Activated CD8-positive, alpha-beta memory T cell treated with anti-CD3 and anti-CD28 coated beads for 4 hours (primary cell): ENCODE measurements at regions not wholly inside any gene's neighbourhood (a gene's known extent, or its start where the extent isn't known, plus 50 kb on each side); places are given as distances from the start of the nearest gene placed in this dataset.
"Not testable (repeated sequence)": the region's sequence is repeated elsewhere in the genome, so short reads cannot be mapped to it uniquely, and the experiment has no call there.

ENCODE experiments used
- DNase-seq, 2 donors: peaks; one replicate each; pipeline ENCODE4 v3.0.0-alpha.2; 2020; ENCODE audit warnings: low read depth in 2 of 2

DNA sequence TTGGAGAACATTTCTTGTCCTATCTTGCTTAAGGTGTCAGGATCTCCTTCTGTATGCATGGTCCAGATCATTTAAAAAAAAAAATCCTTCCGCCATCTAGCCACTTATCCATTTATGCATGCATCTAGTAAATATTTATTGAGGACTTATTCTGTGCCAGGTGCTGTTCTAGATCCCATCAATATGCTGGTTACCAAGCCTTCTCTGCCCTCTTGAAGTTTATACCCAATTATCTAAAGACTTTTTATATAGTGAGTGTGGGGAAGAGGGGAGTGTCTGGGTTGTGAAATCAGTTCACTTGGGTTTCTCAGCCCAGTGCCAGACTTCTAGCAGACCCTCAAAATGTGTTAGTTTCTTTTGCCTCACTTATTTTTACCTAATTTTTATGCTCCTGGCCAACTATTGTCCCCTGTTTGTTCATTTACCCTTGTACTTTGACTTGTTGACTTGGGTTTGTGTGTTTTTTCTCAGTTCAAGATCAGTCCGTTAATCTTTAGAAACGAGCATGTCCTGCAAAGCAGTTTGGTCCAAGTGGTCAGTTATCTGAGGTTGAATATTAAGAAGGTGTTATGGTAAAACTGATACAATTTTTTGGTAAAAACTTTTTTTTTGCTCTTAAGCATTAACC is 488.9 kb downstream of the PCNX1 start:
- no peak for DNase-seq

DNA sequence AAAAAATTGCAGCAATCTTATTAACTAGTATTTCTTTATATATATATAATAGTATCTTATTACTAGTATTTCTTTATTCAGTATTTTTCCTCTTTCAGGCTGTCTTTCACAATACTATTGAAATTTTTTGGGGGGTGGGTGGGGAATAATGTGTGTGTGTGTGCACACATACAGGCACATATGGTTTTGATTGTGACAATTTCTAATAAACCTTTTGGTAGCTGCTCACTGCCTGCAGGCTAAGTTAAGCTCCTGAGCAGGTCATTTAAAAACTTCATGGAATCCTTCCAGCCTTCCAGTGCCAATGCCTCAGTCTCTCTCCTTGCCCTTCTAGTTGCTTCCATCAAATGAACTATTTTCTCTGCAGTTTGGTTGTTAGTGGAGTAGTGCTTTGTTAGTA is 490.1 kb downstream of the PCNX1 start:
- no peak for DNase-seq

DNA sequence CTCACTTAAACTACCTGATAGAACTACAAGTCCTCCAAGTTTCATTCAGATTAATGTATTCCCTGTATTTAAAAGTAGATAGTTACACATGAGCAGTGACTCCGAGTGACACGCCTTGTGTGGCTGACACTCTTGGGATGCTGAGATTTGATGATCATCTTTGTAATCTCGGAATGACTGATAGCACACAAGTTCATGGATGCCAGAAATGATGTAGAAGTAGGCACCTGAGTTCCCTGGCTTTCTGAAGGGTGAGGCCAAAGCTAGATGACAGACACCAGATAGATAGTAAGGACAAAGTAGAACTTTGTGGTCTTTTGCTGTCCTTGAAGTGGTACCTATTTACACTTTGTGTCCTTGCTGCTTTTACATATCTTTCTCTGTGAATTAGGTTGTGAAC is 491.2 kb downstream of the PCNX1 start:
- DNase-seq = no peak

DNA sequence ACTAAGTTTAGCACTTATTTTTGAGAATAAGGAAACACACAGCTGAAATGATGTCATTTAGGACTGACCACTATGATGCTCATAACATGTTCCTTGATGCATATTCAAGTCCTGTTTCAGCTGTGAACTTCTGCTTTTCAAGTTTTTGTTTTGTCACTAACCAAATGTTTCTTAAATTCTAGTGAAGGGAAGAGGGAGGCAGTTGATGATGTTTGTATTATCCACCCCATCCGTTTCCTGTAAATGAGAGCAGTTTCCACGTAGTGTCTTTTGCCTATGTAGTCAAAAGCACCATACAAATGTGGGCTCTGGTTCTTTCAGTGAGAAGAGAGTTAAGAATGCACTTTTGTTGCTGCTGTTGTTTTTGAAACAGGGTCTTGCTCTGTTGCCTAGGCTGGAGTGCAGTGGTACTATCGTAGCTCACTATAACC is 491.8 kb downstream of the PCNX1 start:
- no peak for DNase-seq

DNA sequence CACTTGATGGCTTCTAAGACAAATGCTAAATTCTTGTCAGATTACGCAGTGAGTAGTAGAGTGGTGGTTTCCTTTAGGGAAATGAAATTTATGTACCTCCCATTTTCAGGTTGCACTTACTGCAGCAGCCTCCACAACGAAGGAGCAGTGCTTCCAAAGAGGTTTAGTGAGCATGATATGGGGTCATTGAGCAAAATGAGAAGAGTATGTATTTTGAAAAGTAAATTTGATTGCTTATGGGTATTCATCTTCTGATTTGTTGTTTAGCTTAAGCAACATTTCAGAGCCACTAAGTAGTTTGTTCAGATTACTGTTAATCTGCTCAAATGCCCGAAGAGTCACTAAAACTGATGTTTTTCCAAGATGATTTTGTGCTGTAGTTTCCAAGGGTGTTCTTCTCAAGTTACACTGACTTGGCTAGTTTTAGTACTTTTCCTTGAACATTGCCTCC is 493.6 kb downstream of the PCNX1 start:
- no peak for DNase-seq

DNA sequence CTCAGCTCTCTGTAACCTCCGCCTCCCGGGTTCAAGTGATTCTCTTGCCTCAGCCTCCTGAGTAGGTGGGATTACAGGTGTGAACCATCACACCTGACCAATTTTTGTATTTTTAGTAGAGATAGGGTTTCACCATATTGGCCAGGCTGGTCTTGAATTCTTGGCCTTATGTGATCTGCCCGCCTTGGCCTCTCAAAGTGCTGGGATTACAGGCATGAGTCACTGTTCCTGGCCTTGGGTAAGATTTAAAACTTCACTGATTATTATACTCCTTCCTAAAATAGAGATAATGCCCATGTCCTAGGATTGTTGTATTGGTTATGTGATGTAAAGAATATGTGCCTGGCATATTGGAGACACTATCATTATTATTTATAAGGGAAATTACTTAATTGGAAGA is 495.2 kb downstream of the PCNX1 start:
- not testable (repeated sequence) for DNase-seq

DNA sequence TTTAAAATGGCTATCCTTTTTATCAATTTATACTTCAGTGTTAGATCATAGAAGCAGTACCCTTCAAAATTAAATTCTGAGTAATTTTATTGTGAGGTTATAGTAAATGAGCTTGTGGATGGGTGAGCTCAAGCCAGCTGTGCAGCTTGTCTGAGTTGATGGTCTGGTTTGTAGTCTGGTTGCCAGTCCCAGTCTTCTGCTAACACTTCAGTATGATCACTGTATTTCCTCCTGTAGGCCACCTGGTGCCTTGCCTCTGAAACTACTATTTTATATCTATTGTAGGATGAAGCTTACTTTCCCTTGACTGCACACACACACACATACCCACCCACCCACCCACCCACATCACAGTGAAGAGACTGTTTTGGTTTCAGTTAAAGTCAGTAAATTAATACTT is 496.4 kb downstream of the PCNX1 start:
- DNase-seq = no peak

DNA sequence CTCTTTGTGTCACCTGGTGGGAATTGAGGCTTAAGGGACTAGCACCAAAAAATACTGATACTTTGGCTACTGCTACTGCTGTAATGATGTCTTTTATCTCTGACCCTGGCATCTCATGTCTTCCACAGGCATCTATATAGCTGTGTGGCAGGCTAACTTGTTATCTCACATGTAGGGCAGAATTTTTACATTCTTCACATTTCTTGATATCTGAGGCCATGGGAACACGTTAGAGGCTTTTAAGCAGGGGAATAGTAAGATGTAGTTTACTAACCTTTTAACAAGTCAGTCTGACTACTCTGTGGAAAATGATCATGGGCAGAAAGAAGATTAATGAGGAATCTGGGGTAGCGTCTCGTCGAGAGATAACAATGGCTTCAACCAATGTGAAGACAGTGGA is 498.4 kb downstream of the PCNX1 start:
- no peak for DNase-seq

DNA sequence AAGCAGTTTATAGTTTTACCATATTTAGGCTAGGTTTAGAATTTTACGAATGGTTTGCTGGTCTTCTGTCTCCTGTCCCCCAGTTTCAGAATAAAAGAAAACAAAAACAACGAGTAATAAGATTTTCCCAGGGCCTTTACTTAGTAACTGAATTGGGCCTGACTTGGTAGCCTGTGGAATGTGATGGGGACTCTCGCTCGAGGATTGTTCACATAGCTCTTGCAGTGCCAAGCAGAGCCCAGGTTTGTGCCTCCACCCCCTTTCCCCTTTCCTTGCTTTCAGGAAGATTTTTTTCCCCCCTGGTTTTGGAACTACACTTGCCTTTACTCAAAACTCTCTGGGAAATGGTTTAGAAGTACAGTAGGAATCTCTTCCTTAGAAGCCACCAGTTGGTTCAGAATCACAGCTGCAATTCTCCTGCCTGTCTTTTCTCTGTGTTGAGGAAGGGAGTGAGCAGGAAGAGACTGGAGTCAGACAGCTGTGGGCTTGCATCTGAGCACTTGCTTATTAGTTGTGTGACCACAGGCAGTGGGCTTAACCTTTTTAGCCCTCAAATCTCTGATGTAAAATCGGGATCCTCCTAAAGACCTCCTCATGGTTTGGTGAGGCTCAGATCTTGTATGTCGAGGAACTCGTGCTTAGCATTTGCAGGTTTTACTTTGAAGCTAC is 501.2 kb downstream of the PCNX1 start:
- DNase-seq = no peak

DNA sequence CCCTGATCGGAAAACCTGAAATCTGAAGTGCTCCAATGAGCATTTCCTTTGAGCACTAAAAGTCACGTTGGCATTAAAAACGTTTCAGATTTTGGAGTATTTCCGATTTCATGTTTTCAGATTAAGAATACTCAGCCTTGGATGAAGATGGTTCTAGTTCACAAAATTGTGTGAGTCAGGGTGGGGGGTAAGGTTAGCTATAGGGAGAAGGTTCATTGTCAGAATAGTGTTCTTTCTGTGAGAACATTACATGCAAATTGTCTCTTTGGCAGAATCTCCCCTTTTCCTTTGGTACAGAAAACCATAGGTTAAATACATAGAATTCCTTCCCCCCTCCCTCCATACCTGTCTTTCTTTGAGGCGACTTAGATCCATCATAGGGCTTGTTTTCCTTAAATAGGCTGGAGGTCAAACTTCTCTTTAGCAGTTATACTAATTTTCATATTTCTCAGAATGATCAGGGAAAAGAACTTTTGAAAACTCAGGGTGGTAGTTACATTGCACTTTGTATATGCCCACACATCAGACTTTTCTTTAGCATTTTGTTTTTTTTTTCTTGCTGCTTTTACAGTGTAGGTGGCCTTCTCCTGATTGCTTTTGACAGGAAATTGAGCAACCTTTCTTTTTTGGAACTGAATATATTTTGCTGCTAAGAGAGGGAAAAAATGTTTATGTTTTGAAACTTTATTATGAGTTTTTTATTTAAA is 503.5 kb downstream of the PCNX1 start:
- no peak for DNase-seq

DNA sequence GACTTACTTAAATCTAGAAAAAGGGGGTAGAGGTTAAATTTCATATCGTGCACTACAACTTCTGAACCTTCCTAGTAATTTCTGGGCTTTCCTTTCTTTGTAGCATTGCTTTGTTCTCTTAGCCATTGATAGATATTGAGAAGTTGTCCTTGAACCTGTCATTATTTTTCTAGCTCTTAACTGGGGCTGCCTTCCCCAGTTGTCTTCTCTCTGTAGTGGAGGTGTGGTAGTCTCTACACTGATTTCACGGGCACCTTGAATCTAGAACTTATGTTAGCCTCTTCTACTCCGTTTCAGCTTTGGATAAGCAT is 504.0 kb downstream of the PCNX1 start:
- no peak for DNase-seq

DNA sequence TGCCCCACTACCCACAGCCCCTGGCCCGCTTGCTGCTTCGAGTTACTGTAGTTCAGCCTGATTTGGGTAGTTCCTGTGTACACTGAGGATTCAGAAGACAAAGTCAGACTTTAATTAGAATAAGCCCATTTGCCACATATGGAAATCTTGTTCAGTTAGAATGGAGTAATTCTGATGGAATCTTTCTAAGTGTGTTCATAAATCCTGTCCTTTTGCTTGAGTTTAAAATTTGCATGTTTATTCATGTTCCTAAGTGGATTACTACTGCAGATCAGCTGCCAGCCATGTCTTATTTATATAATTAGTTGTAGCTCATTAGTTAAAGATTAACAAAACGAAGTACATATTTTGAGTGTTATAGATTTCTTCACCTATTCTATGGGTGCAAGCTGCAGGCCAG is 504.5 kb downstream of the PCNX1 start:
- DNase-seq = no peak

DNA sequence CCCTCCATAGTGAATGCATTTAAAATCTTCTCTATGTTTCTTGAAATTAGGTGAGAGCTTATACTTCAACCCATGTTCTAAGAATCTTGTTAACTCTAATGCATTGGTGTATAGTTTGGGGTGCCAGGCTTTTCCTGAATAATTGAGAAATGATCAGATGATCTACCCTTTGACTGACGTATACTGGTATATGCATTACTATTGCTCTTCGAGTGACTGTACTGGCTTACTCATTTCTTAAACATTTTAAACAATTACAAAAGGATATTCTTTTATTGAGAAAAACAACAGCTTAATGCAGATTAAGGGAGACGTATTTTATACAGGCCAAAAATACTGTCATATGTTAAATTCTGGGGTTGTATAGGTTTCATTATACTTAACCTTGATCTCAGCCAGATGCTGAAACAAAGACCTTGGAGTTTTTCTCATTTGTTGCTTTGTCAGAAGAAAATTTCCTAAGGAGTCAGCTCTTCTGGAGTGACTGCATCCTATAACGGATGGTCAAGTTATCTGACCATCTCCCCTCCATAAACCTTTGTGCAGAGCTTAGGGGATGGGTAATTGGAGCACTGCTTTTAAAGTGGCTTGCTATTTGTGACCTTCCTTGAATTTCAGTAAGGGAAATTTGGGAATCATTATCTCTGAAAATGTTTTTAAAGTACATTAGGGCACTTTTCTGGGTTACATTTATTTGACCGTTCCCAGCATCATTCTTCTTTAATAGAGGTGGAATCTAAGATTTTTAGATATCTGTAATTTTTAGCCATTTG is 507.6 kb downstream of the PCNX1 start:
- no peak for DNase-seq

DNA sequence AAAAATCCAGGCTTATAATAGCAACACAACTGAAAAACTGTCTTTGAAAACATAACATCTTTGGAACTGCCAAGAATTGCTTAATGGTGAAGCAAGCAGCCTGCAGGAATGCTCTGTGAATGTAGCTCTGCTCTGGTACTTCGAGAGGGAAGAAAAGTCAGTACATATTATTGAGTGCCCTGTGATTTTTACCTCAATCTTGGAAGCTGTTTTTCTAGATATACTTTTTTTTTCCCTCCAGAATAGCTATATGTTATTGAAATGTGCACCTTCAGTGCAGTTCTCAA is 508.1 kb downstream of the PCNX1 start:
- DNase-seq = no peak

DNA sequence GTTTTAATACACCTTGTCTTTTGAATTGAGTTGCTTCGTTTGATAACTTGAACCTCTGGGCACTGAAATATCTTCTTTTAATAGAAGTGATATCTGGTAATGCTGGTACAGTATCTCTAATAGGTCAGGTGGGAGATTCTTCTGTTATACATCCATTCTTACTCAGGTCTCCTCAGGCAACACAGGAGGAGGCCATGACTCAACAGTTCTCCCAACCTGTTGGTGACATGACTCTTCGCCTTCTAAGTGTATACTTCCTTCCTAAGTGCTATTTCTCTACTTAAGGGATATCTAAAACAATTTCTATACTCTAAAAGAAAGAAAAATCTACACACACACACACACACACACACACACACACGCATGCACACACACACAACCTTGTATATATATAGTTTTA is 509.1 kb downstream of the PCNX1 start:
- no peak for DNase-seq

DNA sequence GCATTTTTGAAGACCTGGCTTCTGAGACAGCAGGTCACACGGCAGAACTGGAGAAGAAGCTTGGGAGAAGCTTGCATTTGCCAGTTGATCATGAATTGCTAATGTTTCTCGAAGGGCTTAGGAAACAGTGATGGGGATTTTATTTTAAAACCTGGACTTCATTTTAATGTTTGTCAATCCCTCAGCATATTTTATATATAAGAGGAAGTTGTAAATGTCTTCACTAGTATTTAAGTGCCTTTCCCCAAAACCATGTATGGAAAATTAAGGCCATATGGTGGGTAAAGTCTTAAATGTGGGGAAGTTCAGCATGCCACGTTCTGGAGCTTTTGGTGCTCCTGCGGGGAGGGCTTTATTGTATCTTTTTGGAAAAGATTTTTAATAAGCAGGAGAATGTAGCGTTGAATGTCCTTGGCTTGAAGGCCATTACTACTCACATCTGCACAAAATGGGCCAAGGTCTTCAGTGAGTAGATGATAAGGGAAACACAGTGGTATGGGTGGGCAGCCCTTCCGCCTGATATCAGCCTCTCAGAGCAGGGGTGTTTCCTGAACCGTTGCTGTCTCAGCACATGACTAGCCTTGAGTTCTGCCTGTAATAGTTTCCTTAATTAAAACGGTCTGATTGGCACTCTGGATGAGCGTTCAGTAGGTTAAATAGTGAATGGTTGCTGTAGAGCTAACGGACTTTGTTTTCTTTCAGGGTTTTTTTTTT is 511.4 kb downstream of the PCNX1 start:
- DNase-seq = no peak

DNA sequence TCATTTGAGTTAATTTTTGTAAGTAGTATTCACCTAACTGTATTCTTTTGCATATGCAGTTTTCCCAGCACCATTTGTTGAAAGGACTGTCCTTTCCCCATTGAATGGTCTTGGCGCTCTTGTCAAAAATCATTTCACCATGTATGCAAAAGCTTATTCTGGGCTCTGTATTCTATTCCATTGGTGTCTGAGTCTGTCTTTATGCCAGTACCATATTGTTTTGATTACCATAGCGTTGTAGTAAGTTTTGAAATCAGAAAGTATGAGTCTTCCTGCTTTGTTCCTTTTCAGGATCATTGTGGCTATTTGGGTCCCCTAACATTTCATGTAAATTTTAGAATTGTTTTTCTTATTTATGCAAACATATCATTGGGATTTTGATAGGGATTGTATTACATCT is 508.7 kb upstream of the RGS6 start:
- no peak for DNase-seq

DNA sequence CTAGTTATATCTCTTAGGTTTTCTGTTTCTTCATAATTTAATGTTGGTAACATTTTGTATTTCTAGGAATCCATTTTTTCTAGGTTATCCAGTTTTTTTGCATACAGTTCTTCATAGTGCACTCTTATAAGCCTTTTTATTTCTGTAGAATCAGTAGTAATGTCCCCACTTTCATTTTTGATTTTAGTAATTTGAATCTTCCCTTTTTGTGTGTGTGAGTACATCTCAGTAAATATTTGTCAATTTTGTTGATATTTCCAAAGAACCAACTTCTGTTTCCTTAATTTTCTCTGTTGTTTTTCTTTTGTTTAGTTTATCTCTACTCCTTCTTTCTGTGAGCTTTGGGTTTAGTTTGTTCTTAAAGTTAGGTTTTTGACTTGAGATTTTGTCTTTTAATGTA is 507.3 kb upstream of the RGS6 start:
- no peak for DNase-seq

DNA sequence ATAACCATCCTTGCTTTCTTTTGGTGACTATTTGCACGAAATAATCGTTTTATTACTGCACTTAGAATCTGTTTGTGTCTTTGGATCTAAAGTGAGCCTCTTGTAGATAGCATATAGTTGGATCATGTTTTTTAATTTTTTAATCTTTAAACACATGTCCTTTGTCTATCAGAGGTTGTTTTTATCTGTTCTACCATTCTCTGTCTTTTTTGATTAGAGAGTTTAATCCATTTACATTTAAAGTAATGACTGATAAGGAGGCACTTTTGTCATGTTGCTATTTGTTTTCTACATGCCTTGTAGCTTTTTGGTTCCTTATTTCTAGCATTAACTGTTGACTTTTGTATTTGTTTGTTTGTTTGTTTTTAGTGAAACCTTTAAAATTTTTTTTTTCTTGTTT is 506.2 kb upstream of the RGS6 start:
- DNase-seq = no peak

DNA sequence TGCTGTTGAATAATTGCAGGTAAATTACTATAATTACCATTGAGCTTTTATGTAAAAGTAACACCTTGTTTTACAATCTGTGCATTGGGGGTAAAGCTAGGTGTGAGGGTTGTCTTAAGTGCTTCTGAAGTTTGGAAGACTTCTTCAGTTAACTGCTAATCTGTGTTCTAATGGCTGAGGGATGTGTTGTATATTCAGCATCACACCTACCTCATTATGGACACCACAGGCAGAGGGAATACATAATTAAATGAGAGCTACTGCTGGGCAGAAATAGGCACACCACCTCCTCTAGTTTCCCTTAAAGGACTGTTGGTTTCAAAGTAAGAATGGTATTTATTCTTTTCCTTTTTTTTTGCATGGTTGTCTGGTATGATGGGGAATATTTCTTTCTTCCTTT is 502.3 kb upstream of the RGS6 start:
- no peak for DNase-seq

DNA sequence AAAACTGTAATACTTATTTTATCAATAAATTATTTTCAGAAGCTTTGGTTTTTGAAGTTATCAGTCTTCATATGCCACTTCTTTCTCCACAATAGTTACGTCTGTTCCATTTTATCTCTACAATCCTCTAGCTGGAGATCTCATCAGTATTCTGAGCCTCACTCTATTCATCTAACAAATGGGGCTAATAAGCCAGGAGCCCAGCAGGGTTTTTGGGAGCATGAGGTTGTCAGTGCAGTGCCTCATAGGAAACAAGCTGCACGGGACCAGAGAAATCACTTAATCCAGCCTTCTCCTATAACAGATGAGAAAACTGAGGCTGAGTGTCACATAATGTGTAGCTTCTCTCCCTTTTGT is 501.9 kb upstream of the RGS6 start:
- no peak for DNase-seq

DNA sequence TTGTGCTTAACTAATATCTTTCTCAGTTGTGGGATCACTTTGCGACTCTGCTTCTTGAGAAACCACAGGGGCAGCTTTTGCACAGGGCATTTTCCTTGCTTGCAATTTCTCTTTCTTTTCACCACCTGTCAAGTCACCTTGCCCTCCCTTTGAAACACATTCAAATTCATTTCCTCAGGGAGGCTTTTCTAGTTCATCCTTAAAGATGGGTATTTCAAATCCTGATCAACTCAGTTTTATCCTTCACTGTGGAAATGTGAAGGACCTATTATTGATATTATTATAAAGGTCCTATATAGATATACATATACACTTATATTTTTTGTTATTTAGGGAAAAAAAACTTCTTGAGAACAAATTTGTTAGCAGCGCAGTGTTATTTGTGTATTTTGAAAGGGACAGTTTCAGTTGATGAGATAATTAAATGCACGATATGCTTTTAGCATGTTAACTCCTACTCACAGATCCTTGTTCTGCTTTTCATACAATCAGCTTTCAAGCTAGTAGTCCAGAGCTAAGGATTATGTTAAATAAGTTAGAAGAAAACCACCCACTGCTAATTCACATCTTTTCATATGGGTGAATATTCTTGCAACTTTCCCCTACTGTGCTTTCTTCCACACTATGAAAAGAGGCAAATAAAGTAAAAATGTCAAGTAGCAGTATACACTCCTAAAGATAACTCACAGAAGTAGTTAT is 501.4 kb upstream of the RGS6 start:
- no peak for DNase-seq
